Activated CD8-positive, alpha-beta memory T cell treated with anti-CD3 and anti-CD28 coated beads for 36 hours (primary cell): ENCODE measurements at regions not wholly inside any gene's neighbourhood (a gene's known extent, or its start where the extent isn't known, plus 50 kb on each side); places are given as distances from the start of the nearest gene placed in this dataset.
"Not testable (repeated sequence)": the region's sequence is repeated elsewhere in the genome, so short reads cannot be mapped to it uniquely, and the experiment has no call there.

Source experiments
- CTCF ChIA-PET: fragments of 350-600 bp; sonication (Branson Sonifier 250); formaldehyde crosslinking; loops from one replicate; lab custom pipeline; 2021; ENCODE audit warnings: antibody characterized with exemption; lab: Charles Lee
- POLR2A ChIA-PET: fragments of 350-600 bp; sonication (Branson Sonifier 250); formaldehyde crosslinking; loops from one replicate; lab custom pipeline; 2021; ENCODE audit warnings: antibody characterized with exemption; lab: Charles Lee

GRCh38 chr4:131750469-131750868 lies 1398.6 kb upstream of the PCDH10 start:
- POLR2A ChIA-PET, CTCF ChIA-PET: not testable (repeated sequence)

DNA sequence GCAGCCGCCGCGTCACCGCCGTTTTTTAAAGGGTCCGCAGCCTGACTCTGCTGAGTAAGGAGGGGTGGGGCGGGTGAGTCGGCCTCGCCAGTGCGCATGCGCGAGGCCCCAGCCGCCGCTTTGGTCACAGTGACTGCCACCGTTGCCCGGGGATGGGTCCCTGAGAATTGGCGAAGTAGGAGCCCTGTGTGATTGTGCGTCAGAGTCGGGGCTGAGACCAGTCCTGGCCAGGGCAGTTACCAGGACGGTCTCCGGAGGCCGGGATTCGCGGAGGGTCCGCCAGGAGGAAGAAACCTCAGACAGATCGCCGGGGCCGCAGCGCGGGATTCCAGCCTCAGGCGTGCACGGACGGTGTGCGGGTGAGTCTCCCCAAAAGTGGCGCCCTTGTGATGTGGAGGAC lies 1386.9 kb upstream of the PCDH10 start:
- CTCF ChIA-PET, result not testable (repeated sequence)

GRCh38 chr4:131764730-131765129 lies 1384.4 kb upstream of the PCDH10 start:
- ChIA-PET CTCF (no interaction called here), POLR2A (no interaction called here)

More for the DNA sequence above, 1386.9 kb upstream of the PCDH10 start:
- POLR2A ChIA-PET, result not testable (repeated sequence)

DNA sequence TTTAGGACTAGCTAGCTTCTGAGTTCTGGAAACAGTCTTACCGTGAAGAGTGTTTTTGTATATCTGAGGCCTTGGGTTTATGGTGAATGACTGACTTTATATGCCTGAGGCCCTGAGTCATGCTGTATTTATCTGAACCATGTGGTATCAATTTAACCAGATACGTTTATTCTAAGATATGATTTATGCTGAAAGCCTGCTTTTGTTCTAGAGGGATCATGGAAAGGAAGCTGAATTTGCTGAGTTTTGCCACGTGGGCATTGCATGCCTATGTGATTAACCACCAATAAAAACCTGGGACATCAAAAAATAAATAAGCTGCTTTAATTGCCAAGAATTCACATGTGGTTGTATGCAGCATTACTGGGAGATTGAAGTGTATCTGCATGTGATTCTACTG lies 1374.7 kb upstream of the PCDH10 start:
- POLR2A ChIA-PET, CTCF ChIA-PET: not testable (repeated sequence)

GRCh38 chr4:131810565-131810964 lies 1338.5 kb upstream of the PCDH10 start:
- CTCF ChIA-PET, POLR2A ChIA-PET: not testable (repeated sequence)
